Vagina (tissue), 2 donors: ENCODE measurements at regions not wholly inside any gene's neighbourhood (a gene's known extent, or its start where the extent isn't known, plus 50 kb on each side); places are given as distances from the start of the nearest gene placed in this dataset.

ENCODE experiments used
- DNase-seq, 2 donors: peaks; one replicate each; pipeline ENCODE4 v3.0.0-alpha.2; 2017; ENCODE audit errors: extremely low spot score in 2 of 2
- H3K27ac ChIP-seq: fragments of 200-600 bp; sonication (generic); one replicate; pipeline ENCODE4 v1.5.1; 2019
- H3K27me3 ChIP-seq: fragments of 200-600 bp; sonication (generic); one replicate; pipeline ENCODE4 v1.5.1; 2019
- H3K36me3 ChIP-seq, 2 donors: fragments of 200-600 bp; sonication (generic); one replicate each; pipeline ENCODE4 v1.5.1; 2017 to 2019
- H3K4me1 ChIP-seq: fragments of 200-600 bp; sonication (generic); one replicate; pipeline ENCODE4 v1.5.1; 2019
- H3K4me3 ChIP-seq, 2 donors: fragments of 200-600 bp; sonication (generic); 1 replicate in 1 of 2; 2 replicates in 1 of 2; pipeline ENCODE4 v1.5.1; 2016 to 2019
- H3K9me3 ChIP-seq: fragments of 200-600 bp; sonication (generic); one replicate; pipeline ENCODE4 v1.5.1; 2019
- CTCF ChIP-seq, 3 experiments: fragments of 450-650 bp in 2 of 3; fragments of 200-600 bp in 1 of 3; sonication (generic) in 1 of 3; IDR thresholded peaks; one replicate each; pipeline ENCODE4 v1.5.1; 2017 to 2019; ENCODE audit warnings: antibody characterized with exemption in 3 of 3, mild to moderate bottlenecking in 2 of 3, moderate library complexity in 2 of 3
- POLR2A ChIP-seq, 2 donors: fragments of 450-650 bp; IDR thresholded peaks; one replicate each; pipeline ENCODE4 v1.6.1; 2017; ENCODE audit warnings: antibody characterized with exemption in 2 of 2, mild to moderate bottlenecking in 2 of 2, moderate library complexity in 2 of 2
- POLR2AphosphoS5 ChIP-seq, 2 donors: sonication (generic); formaldehyde crosslinking; IDR thresholded peaks; one replicate each; pipeline ENCODE4 v1.9.0; 2017; ENCODE audit warnings: antibody characterized with exemption in 2 of 2, mild to moderate bottlenecking in 2 of 2, low read depth in 1 of 2; ENCODE audit not compliant: insufficient read depth in 1 of 2
- intact Hi-C: fragments of 100-400 bp; cut with DNase I; formaldehyde crosslinking; loops from one replicate; pipeline ENCODE4 v1.15.1; 2023

GRCh38 chr9:102875687-102876086, 119.4 kb upstream of the CYLC2 start:
- Histone ChIP-seq H3K27ac (no peak overlapping the region), H3K27me3 (no peaks in the 10 kb centered on the region), H3K4me3 (no peak overlapping the region), H3K4me1 (no peaks in the 10 kb centered on the region), H3K36me3 (no peaks in the 10 kb centered on the region), H3K9me3 (no peaks in the 10 kb centered on the region)
- intact Hi-C loops = no loop called here
- no peak for TF ChIP-seq CTCF (IDR thresholded peaks at IDR 0.05)
- TF ChIP-seq POLR2AphosphoS5 (IDR thresholded peaks at IDR 0.05; ENCODE audit: insufficient read depth in 1 of 2, low read depth in 1 of 2) = no peak
- TF ChIP-seq POLR2A (IDR thresholded peaks at IDR 0.05) = no peak
- no peak for DNase-seq

GRCh38 chr9:102867488-102867887, 127.6 kb upstream of the CYLC2 start:
- TF ChIP-seq POLR2A (IDR thresholded peaks at IDR 0.05) = no peak
- TF ChIP-seq CTCF (IDR thresholded peaks at IDR 0.05) = no peak
- TF ChIP-seq POLR2AphosphoS5 (IDR thresholded peaks at IDR 0.05; ENCODE audit: insufficient read depth in 1 of 2, low read depth in 1 of 2) = no peak
- H3K27me3 ChIP-seq = no peaks in the 10 kb centered on the region
- no peaks in the 10 kb centered on the region for H3K9me3 ChIP-seq
- no peak overlapping the region for H3K4me3 ChIP-seq
- no peaks in the 10 kb centered on the region for H3K36me3 ChIP-seq
- intact Hi-C loops = no loop called here
- no peak for DNase-seq
- H3K4me1 ChIP-seq = no peaks in the 10 kb centered on the region
- no peak overlapping the region for H3K27ac ChIP-seq

- H3K27me3 ChIP-seq = no peaks in the 10 kb centered on the region
- no peaks in the 10 kb centered on the region for H3K9me3 ChIP-seq
- intact Hi-C loops = no loop called here
- no peak for DNase-seq
- TF ChIP-seq CTCF (IDR thresholded peaks at IDR 0.05) = no peak
- TF ChIP-seq POLR2AphosphoS5 (IDR thresholded peaks at IDR 0.05; ENCODE audit: insufficient read depth in 1 of 2, low read depth in 1 of 2) = no peak
- TF ChIP-seq POLR2A (IDR thresholded peaks at IDR 0.05) = no peak
- no peak overlapping the region for H3K4me3 ChIP-seq
- H3K27ac ChIP-seq = no peak overlapping the region
- H3K36me3 ChIP-seq = no peaks in the 10 kb centered on the region
- no peaks in the 10 kb centered on the region for H3K4me1 ChIP-seq
These were observed 132.7 kb upstream of the CYLC2 start for GRCh38 chr9:102862478-102862877.

GRCh38 chr9:102855641-102856040, 139.5 kb upstream of the CYLC2 start:
- DNase-seq = no peak
- Histone ChIP-seq H3K4me1 (no peaks in the 10 kb centered on the region), H3K27me3 (no peaks in the 10 kb centered on the region), H3K36me3 (no peaks in the 10 kb centered on the region), H3K27ac (no peak overlapping the region), H3K9me3 (no peaks in the 10 kb centered on the region), H3K4me3 (no peak overlapping the region)
- TF ChIP-seq POLR2AphosphoS5 (IDR thresholded peaks at IDR 0.05; ENCODE audit: insufficient read depth in 1 of 2, low read depth in 1 of 2) (no peak), POLR2A (IDR thresholded peaks at IDR 0.05) (no peak), CTCF (IDR thresholded peaks at IDR 0.05) (no peak)
- intact Hi-C loops = no loop called here

- Histone ChIP-seq H3K4me1 (no peaks in the 10 kb centered on the region), H3K36me3 (no peaks in the 10 kb centered on the region), H3K4me3 (no peak overlapping the region), H3K27ac (no peak overlapping the region), H3K9me3 (no peaks in the 10 kb centered on the region), H3K27me3 (no peaks in the 10 kb centered on the region)
- no peak for DNase-seq
- intact Hi-C loops = no loop called here
- TF ChIP-seq CTCF (IDR thresholded peaks at IDR 0.05) (no peak), POLR2AphosphoS5 (IDR thresholded peaks at IDR 0.05; ENCODE audit: insufficient read depth in 1 of 2, low read depth in 1 of 2) (no peak), POLR2A (IDR thresholded peaks at IDR 0.05) (no peak)
These were observed 149.2 kb upstream of the CYLC2 start for GRCh38 chr9:102845827-102846371.
